Caki2 (cell line): ENCODE measurements at regions not wholly inside any gene's neighbourhood (a gene's known extent, or its start where the extent isn't known, plus 50 kb on each side); places are given as distances from the start of the nearest gene placed in this dataset.
"Not testable (repeated sequence)": the region's sequence is repeated elsewhere in the genome, so short reads cannot be mapped to it uniquely, and the experiment has no call there.

Experiments used
- DNase-seq: peaks from one replicate; pipeline ENCODE4 v3.0.0-alpha.2; 2015; ENCODE audit warnings: low read depth
- in situ Hi-C: cut with HindIII; loops from 2 replicates; pipeline ENCODE4 v1.10.0; 2016; ENCODE audit warnings: low sequenced_read_pairs, low pct_unique_long_range_greater_than_20kb, mixed read lengths

GRCh38 chr1:120541394-120541793 is 126.6 kb downstream of the NBPF8 start:
- DNase-seq, in situ Hi-C loops: not testable (repeated sequence)

DNA sequence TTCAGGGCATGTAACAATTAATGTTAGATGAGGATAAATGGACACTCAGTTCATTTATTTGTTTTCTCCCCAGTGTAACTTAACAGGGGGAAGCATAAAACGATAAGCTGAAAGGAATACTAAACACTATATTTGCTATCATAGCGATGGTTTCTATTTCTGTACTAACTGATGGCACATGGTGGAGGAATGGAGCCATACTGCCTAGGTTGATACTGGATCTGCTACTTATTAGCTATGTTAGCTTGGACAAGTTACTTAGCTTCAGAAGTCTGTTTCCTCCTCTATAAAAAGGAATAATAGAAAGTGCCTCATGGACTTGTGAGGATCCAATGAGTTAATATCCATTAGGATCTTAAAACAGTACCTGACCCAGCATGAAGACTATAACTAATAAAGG is 127.5 kb downstream of the NBPF8 start:
- in situ Hi-C loops, DNase-seq: not testable (repeated sequence)

- DNase-seq, in situ Hi-C loops: not testable (repeated sequence)
Observed at GRCh38 chr1:120542940-120543339, 128.1 kb downstream of the NBPF8 start.

DNA sequence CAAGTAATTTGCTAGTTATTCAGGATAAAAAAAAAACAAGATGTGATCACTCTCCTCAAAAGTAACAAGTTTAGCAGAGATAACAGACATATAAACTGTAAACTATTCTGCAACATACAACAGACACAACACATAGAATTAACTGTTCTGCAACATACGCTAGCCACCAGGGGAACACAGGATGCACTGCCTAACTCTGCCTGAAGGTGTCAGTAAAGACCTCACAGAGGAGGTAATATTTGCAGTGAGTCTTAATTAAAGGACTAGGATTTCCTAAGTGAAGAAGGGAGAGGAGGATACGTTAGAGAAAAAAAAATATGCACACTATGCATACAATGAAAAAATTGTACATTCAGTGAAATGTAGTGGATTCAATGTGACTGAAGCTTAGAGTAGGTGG is 129.6 kb downstream of the NBPF8 start:
- DNase-seq, in situ Hi-C loops: not testable (repeated sequence)

- in situ Hi-C loops, DNase-seq: not testable (repeated sequence)
Observed at GRCh38 chr1:120550335-120550734, 135.5 kb downstream of the NBPF8 start.

DNA sequence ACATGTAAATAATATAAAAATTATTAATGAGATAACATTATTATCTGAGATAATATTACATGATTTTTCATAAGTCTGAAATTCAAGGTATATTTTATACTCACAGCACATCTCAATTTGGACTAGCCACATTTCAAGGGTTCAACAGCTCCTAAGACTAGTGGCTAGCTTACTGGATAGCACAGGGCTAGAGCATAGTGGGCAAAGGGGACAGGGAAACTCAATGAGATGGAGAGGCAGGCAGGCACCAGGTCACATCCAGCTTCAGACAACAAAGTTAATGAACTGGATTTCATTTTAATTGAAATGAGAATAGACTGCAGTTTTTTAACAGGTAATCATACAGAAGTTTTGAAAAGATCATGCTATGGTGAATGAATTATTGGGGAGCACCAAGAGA is 137.4 kb downstream of the NBPF8 start:
- in situ Hi-C loops, DNase-seq: not testable (repeated sequence)

DNA sequence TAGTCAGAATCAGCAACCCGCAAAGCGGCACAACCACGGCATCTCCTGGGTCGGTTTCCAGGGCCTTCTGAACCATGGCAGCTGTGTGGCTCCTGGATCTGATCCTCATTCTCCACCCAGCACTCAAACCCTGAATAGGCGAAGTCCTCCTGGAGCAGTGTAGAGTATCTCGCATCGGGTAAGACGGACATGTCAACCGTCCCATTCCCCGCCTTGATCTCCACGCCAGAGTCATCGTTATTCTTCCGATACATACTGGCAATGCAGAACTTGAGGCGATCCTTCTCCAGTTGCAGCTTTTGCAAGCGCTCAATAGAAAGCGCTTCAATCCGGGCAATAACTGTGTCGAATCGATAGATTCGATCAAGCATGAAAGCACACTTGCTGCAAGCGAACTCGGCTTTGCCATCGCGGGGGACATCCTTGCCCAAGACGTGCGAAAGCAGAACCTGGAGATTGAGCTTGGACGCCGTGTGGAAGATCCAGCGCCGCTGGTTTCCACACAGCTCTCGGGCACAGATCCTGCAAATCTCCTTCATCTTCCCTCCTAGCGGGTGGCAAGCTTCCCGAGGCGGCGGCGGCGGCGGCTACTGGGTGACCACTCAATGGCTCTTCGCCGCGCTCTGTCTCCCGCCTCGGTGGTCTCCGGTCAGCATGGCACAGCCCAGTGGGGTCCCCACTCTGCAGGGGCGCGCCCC is 142.9 kb downstream of the NBPF8 start:
- DNase-seq: peak; percentile 9
- in situ Hi-C loops: not testable (repeated sequence)

DNA sequence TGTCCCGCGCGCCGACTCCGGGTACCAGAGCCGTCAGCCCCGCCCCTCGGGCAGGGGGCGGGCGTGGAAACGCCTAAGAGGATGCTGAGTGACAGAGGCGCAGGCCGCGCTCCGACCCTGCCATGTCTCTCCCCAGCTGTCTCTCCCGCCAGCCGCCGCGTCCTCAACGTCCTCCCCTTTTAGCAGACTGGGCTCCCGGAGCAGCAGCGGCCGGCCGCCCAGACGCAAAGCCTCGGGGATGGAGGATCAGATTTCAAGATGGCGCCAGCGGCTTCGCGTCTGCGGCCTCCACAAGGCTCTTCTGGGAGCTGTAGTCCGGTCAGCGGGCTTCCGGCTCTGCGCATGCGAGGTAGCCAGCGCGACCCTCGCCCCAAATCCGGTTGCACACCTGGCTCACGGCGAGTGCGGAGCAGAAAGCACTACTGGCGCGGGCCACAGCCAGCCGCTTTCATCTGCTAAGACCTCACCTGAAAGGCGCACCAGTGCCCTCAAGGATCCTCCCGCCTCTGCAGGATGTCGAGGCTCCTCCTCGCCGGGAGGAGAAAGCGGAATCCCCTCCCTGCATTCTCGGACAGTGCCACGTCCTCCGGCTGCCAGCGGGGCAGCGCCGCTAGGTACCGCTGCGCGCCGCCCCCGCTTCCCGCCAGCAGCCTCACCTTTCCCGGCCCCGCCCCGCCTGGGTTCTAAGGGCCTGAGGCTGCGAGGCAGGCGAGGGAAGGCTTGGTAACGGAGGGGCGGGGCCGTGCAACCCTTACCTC is 143.6 kb downstream of the NBPF8 start:
- in situ Hi-C loops: not testable (repeated sequence)
- DNase-seq: peak; percentile 88

DNA sequence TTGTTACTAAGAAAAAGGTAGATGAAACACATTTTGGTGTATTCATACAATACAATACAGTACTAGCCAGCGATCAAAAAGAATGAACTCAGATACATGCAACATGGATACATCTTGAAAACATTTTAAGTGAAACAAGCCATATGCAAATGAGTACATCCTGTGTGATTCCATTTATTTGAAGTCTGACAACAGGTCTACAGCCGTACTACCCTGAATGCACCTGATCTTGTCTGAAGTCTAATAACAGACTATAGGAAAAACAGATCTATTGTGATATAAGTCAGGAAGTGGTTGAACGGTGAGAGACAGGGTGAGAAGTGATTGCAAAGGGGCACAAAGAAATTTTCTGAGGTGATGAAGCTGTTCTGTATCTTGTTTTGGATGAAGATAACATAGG is 146.9 kb downstream of the NBPF8 start:
- in situ Hi-C loops, DNase-seq: not testable (repeated sequence)

- in situ Hi-C loops: not testable (repeated sequence)
Observed at GRCh38 chr1:120565396-120565795, 150.6 kb downstream of the NBPF8 start.

DNA sequence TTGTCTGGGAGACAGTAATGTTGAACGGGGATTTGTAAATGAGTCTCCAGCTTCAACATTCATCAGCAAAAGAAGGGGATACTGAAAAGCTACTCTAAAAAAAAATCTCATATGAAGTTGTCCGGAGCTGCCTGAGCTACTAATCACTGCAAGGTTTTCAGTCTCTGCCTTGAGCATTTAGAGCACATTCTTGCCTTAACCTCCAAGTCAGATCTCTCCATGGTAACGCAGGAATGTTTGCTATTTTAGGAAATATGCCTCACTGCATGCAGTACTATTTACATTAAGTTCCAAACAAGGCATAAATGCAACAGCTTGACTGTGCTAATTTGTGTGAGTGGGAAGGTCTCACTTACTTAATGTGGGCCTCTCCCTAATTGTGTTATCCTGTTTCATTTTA is 152.8 kb downstream of the NBPF8 start:
- in situ Hi-C loops: not testable (repeated sequence)

More at GRCh38 chr1:120565396-120565795, 150.6 kb downstream of the NBPF8 start:
- DNase-seq: not testable (repeated sequence)

GRCh38 chr1:120575201-120575600 is 148.5 kb upstream of the NBPF26 start:
- in situ Hi-C loops, DNase-seq: not testable (repeated sequence)

More for the DNA sequence above, 152.8 kb downstream of the NBPF8 start:
- not testable (repeated sequence) for DNase-seq

GRCh38 chr1:120582135-120582534 is 141.6 kb upstream of the NBPF26 start:
- in situ Hi-C loops, DNase-seq: not testable (repeated sequence)

DNA sequence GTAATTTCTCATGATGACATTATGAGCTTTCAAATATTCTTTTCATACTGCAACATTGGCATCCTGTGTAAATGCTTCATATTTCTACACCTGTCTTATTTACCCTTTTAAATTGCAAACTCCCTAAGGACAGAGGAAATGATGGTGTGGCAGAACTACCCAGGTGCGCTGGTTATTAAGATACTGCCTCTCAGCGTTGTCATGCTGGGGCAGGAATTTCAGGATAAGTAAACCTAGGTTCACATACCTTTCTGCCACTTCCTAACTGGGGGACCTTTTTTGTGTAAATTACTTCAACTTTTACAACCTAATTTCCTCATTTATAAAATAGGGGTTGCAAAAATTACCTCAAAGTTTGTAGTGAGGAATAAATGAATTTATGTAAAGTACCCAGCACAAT is 137.7 kb upstream of the NBPF26 start:
- in situ Hi-C loops, DNase-seq: not testable (repeated sequence)

DNA sequence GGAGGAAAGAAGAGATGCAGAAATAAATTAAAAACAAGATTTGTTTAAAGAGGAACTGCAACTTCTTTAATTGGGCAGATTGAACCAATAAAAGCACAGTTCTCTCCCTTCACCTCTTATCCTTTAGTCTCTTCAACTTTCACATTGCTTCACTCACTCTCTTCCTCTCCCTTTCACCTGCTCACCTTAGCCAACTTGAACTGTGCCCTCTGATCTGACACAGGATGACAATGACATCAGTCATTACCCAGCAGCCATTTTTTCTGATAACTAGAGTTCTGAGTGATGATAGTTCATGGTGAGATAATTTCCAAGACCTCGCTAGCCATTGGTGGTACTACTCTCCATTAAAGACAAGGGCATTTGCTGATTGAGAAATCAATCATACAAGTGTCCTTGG is 134.9 kb upstream of the NBPF26 start:
- DNase-seq, in situ Hi-C loops: not testable (repeated sequence)

- DNase-seq, in situ Hi-C loops: not testable (repeated sequence)
Observed at GRCh38 chr1:120591774-120592173, 132.0 kb upstream of the NBPF26 start.

- in situ Hi-C loops, DNase-seq: not testable (repeated sequence)
Observed at GRCh38 chr1:120592943-120593342, 130.8 kb upstream of the NBPF26 start.

DNA sequence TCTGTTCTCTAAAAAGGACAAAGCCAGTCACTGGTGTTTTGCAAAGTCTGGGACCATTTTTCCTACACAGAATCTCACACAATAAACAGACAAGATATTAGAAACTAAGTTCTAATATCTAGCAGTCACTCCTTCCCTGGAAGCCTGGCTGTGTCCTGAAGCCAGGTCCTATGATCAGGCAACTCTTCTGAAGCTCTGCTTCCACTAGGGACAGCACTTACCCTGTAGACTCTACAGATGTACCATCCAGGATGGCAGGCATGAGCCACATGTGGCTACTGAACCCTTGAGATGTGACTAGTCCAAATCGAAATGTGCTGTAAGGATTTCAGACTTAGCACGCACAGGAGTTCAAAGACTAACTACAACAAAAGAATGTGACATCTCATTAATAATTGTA is 130.1 kb upstream of the NBPF26 start:
- in situ Hi-C loops, DNase-seq: not testable (repeated sequence)

GRCh38 chr1:120598331-120598951 is 125.3 kb upstream of the NBPF26 start:
- in situ Hi-C loops, DNase-seq: not testable (repeated sequence)
